Ascending aorta (tissue), 2 donors: ENCODE measurements at regions not wholly inside any gene's neighbourhood (a gene's known extent, or its start where the extent isn't known, plus 50 kb on each side); places are given as distances from the start of the nearest gene placed in this dataset.

ENCODE experiments used
- DNase-seq, 2 donors: peaks; one replicate each; pipeline ENCODE4 v3.0.0-alpha.2; 2019; ENCODE audit warnings: low spot score in 2 of 2
- H3K27ac ChIP-seq, 2 donors: fragments of 200-600 bp; sonication (generic); one replicate each; pipeline ENCODE4 v1.5.1; 2016 to 2017; ENCODE audit warnings: mild to moderate bottlenecking in 1 of 2
- H3K27me3 ChIP-seq: fragments of 200-600 bp; sonication (generic); one replicate; pipeline ENCODE4 v1.5.1; 2017
- H3K36me3 ChIP-seq, 2 donors: fragments of 200-600 bp; sonication (generic); one replicate each; pipeline ENCODE4 v1.5.1; 2016
- H3K4me1 ChIP-seq, 2 donors: fragments of 200-600 bp; sonication (generic); one replicate each; pipeline ENCODE4 v1.5.1; 2016 to 2017; ENCODE audit warnings: mild to moderate bottlenecking in 1 of 2
- H3K4me3 ChIP-seq, 2 donors: fragments of 200-600 bp; sonication (generic); one replicate each; pipeline ENCODE4 v1.5.1; 2016 to 2017; ENCODE audit warnings: mild to moderate bottlenecking in 1 of 2
- H3K9me3 ChIP-seq, 2 donors: fragments of 200-600 bp; sonication (generic); one replicate each; pipeline ENCODE4 v1.5.1; 2016
- intact Hi-C: fragments of 100-400 bp; cut with DNase I; formaldehyde crosslinking; loops from one replicate; pipeline ENCODE4 v1.15.1; 2023
- TF ChIP-seq, protein P1 (sequence below), 3 experiments: fragments of 200-600 bp in 2 of 3; fragments of 450-650 bp in 1 of 3; sonication (generic) in 2 of 3; IDR thresholded peaks; one replicate each; pipeline ENCODE4 v1.5.1; 2016 to 2019; ENCODE audit warnings: antibody characterized with exemption in 3 of 3, mild to moderate bottlenecking in 1 of 3, moderate library complexity in 1 of 3

DNA sequence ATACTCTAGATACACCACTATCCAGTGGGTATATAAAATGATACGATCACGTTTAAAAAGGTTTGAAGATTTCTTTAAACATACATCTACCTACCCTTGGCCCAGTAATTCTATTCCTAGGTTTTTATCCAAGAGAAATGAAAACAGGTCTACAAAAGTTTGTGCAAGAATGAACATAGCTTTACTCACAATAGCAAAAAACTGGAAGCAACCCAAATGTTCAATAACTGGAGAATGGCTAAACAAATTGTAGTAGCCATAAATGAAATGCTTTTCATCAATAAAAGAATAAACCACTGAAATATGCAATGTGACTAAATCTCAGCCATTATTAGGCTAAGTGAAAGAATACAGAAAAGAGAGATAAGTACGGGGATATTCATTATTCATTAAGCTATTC lies 438.9 kb downstream of the ARHGEF28 start:
- no peak for DNase-seq
- TF ChIP-seq, protein P1, sequence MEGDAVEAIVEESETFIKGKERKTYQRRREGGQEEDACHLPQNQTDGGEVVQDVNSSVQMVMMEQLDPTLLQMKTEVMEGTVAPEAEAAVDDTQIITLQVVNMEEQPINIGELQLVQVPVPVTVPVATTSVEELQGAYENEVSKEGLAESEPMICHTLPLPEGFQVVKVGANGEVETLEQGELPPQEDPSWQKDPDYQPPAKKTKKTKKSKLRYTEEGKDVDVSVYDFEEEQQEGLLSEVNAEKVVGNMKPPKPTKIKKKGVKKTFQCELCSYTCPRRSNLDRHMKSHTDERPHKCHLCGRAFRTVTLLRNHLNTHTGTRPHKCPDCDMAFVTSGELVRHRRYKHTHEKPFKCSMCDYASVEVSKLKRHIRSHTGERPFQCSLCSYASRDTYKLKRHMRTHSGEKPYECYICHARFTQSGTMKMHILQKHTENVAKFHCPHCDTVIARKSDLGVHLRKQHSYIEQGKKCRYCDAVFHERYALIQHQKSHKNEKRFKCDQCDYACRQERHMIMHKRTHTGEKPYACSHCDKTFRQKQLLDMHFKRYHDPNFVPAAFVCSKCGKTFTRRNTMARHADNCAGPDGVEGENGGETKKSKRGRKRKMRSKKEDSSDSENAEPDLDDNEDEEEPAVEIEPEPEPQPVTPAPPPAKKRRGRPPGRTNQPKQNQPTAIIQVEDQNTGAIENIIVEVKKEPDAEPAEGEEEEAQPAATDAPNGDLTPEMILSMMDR (IDR thresholded peaks at IDR 0.05) = no peak
- no peaks in the 10 kb centered on the region for H3K9me3 ChIP-seq
- no peak overlapping the region for H3K27ac ChIP-seq
- no peak overlapping the region for H3K4me3 ChIP-seq
- peaks cover 0 to 4% of the 10 kb centered on the region in 2 donors for H3K4me1 ChIP-seq
- intact Hi-C loops = no loop called here
- H3K27me3 ChIP-seq = no peaks in the 10 kb centered on the region
- H3K36me3 ChIP-seq = no peaks in the 10 kb centered on the region

DNA sequence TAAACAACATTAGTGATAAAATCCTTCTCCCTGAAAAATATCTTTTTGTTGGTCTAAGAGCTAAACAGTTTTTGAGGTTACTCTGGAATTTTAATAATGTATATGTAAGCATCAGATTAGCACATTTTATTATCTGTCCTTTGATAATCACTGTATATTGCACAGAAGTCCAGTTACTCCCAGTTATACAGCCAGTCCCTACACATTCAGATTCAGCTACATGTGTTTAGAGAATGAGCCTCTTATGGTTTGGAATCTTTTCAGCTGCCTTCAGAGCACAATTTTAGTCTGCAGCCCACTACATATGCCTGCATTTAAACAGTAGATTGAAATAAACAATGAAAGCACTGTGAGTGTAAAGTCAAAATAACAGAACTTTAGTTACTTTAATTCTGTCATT lies 438.2 kb downstream of the ARHGEF28 start:
- Histone ChIP-seq H3K4me3 (no peak overlapping the region), H3K9me3 (no peaks in the 10 kb centered on the region), H3K27ac (no peak overlapping the region), H3K36me3 (no peaks in the 10 kb centered on the region), H3K27me3 (no peaks in the 10 kb centered on the region), H3K4me1 (peaks cover 0 to 4% of the 10 kb centered on the region in 2 donors)
- DNase-seq = no peak
- intact Hi-C loops = no loop called here
- TF ChIP-seq, protein P1 (IDR thresholded peaks at IDR 0.05) = no peak

DNA sequence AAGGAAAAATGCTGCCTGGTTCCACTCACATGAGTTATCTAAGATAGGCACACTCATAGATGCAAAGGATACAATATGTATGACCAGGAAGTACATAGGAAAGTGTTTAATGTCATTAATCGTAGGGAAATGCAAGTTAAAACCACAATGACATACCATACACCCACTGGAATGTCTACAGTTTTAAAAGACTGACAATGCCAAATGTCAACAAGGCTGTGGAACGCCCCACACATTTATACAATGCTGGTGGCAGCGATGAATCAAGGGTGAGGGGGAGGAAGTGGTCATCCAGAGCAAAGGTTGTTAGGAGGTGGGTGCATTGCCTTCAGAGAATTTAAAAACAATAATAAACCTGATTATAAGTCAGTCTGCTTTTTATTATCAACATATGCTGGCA lies 437.8 kb downstream of the ARHGEF28 start:
- no peak for DNase-seq
- Histone ChIP-seq H3K9me3 (no peaks in the 10 kb centered on the region), H3K27ac (no peak overlapping the region), H3K4me1 (peaks cover 0 to 4% of the 10 kb centered on the region in 2 donors), H3K27me3 (no peaks in the 10 kb centered on the region), H3K36me3 (no peaks in the 10 kb centered on the region), H3K4me3 (no peak overlapping the region)
- intact Hi-C loops = no loop called here
- TF ChIP-seq, protein P1 (IDR thresholded peaks at IDR 0.05) = no peak

DNA sequence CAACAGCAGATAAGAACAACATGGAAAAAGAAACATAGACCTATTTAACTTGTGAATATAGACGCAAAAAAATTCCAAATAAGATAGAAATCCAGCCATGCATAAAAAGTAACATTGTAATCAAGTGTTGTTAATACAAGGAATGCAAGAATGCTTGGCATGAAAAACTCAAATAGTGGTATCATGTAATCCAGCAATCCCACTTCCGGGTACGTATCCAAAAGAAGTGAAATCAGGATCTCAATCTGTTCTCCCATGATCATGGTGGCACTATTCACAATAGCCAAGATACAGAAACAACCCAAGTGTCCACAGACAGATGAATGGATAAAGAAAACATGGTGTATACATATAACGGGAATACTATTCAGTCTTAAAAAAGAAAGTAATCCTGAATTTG lies 437.4 kb downstream of the ARHGEF28 start:
- no peak for DNase-seq
- H3K9me3 ChIP-seq = no peaks in the 10 kb centered on the region
- H3K27ac ChIP-seq = no peak overlapping the region
- intact Hi-C loops = no loop called here
- H3K4me3 ChIP-seq = no peak overlapping the region
- TF ChIP-seq, protein P1 (IDR thresholded peaks at IDR 0.05) = no peak
- H3K27me3 ChIP-seq = no peaks in the 10 kb centered on the region
- H3K36me3 ChIP-seq = no peaks in the 10 kb centered on the region
- H3K4me1 ChIP-seq = peaks cover 0 to 4% of the 10 kb centered on the region in 2 donors

DNA sequence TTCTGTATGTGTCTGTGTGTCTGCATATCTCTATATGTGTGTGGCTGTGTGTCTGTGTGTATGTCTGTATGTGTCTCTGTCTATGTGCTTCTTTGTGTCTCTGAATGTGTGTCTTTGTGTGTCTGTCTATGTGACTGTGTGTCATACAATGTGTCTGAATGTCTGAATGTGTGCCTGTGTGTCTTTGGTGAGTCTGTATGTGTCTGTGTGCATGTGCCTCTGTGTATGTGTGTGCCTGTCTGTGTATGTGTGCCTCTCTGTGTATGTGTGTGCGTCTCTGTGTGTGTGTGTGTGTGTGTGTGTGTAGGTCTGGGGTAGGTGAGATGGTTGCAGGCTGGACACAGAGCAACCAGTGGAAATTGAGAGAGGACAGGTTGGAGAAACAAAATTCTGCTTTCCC lies 435.3 kb downstream of the ARHGEF28 start:
- Histone ChIP-seq H3K36me3 (no peaks in the 10 kb centered on the region), H3K9me3 (no peaks in the 10 kb centered on the region), H3K4me3 (no peak overlapping the region), H3K27ac (no peak overlapping the region), H3K4me1 (peaks cover 0 to 8% of the 10 kb centered on the region in 2 donors), H3K27me3 (no peaks in the 10 kb centered on the region)
- intact Hi-C loops = no loop called here
- DNase-seq = no peak
- TF ChIP-seq, protein P1 (IDR thresholded peaks at IDR 0.05) = no peak

DNA sequence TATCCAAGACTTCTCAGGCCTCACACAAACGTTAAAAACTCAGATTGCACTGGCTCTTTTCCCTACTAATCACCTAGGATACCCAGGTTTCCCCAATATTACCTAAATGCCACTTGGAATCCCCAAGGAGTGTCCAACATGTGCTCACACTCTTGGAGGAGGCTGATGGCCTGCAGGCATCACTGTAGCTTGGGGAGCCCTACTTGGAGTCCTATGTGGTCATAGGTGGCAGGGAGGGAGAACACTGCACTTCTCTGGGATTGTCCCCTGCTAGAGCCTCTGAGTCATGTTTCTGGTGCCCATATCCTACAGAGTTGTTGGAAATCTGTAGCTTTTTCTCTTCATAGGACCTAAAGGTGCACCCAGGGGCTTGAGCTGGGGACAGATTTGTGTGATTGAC lies 433.7 kb downstream of the ARHGEF28 start:
- DNase-seq = no peak
- Histone ChIP-seq H3K27ac (no peak overlapping the region), H3K4me3 (no peak overlapping the region), H3K27me3 (no peaks in the 10 kb centered on the region), H3K4me1 (peaks cover 0 to 11% of the 10 kb centered on the region in 2 donors), H3K9me3 (no peaks in the 10 kb centered on the region), H3K36me3 (no peaks in the 10 kb centered on the region)
- intact Hi-C loops = loop anchor here (5.0 kb wide), 1 partner anchor 588 kb away; no protein-coding TSS in a partner anchor
- TF ChIP-seq, protein P1 (IDR thresholded peaks at IDR 0.05) = no peak
